HG03097 (cell line): ENCODE measurements at regions not wholly inside any gene's neighbourhood (a gene's known extent, or its start where the extent isn't known, plus 50 kb on each side); places are given as distances from the start of the nearest gene placed in this dataset.
"Not testable (repeated sequence)": the region's sequence is repeated elsewhere in the genome, so short reads cannot be mapped to it uniquely, and the experiment has no call there.

ENCODE experiments used
- ATAC-seq: cut with Tn5 transposase; IDR thresholded peaks from one replicate; pipeline ENCODE4 v1.9.1; 2021; ENCODE audit not compliant: unreplicated experiment, low FRiP score

- no peak for ATAC-seq
Observed at GRCh38 chr2:58428096-58429013, 187.2 kb upstream of the FANCL start.

DNA sequence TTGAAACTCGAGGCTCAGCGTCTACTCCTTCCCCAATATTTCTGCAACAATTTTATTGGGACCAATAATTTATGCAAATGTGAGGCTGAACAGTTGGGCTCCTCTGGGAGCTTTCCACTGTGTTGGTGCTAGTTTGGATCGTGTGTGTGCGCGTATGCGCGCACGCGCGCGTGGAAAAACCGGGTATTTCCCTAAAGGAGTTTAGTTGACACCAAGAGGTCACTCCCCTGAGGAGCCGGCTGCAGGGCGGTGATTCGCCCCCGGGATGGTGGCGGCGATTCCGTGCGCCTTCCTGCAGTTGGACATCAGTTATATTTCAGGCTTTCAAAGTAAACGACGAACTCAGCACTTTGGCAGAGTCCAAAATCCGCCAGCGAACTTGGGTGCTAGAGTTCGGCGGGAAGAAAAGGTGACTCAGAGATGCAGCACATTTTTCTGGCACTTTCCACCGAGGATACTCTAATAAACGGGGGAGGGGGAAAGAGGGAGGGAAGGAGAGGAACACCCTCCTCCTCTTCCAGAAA lies 186.5 kb upstream of the FANCL start:
- no peak for ATAC-seq

DNA sequence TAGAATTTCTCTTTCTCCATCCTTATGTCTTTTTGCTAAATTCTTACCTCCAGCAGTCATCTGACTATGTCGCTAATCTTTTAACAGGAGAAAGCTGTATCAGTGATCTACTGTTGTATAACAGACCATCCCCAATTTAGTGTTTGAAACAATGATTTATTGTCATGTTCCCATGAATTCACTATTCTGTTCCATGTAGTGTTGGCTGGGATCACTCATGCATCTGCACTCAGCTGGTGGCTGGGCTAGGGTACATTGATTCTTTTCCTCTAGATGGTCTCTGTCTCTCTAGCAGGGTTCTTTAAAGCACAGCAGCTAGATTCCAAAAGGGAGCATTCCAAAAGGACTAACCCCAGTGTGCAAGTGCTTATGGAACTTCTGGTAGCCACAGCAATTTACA lies 184.2 kb upstream of the FANCL start:
- no peak for ATAC-seq

DNA sequence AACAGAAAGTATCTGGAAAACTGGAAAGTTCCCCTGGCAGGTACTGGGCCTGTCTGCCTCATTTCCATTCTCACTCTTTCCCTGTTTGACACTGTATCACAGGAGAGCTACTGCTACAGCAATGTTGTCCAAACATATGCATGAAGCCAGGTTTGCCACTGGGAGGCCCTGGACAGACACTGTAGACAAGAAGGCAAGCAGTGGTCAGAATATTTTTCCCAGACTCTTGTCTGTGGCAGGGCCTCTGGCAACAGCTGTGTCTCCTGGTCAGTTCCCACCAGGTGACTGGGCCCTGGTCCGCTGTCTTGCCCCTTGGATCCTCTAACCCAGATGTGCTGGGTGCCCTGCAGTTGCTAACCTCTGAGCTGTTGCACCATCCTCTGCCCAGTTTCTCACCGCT lies 178.9 kb upstream of the FANCL start:
- ATAC-seq, result no peak

DNA sequence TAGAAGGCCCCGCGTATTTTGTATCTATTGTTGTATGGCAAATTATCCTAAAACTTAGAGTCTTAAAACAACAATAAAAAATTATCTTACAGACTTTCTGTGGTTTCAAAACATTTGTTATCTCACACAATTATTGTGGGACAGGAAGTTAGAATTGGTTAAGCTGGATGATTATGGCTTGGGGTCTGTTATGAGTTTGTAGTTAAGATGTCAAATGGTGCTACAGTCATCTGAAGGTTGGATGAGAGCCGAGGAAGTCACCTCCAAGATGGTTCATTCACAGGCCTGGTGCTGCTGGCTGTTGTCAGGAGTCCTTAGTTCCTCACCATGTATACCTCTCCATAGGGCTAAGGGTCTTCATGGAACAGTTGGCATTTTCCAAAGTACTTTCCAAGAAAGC lies 175.6 kb upstream of the FANCL start:
- ATAC-seq, result no peak

- no peak for ATAC-seq
Observed at GRCh38 chr2:58414506-58414905, 173.4 kb upstream of the FANCL start.

DNA sequence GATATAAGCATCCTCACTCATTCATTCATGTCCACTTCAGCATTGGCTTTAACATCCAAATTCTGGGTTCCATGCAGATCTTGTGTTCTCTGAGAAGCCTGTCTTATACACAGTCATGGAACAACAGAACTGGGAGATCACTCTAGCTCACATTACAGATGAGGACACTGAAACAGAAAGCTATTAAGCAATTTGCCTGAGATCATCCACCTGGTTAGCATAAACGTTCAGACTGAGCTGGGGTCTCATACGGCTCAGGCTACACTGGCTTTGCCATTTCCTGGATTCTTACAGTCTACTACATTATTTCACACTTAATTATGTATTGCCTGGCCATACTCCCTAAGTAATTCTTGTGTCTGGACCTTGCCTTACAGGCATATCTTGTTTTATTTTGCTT lies 169.4 kb upstream of the FANCL start:
- ATAC-seq, result no peak

- ATAC-seq, result no peak
Observed at GRCh38 chr2:58407487-58407886, 166.4 kb upstream of the FANCL start.

DNA sequence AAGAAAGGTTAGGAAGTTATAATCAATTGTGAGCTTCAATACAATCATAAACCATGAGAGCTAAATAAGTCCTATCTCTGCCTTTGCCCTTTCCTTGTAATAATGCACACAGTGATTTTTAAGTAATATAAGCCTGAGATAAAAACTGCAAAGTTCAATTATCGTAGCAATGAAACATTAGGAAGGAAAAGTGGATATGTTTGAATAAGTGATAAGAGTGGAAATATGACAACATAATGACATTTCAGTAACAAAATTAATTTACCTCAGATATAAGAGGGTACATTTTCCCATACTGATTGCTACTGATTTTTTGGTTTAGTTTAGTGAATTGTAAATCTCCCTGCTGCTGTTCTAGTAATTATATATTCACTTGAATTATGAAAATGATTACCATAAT lies 164.2 kb upstream of the FANCL start:
- ATAC-seq, result no peak

DNA sequence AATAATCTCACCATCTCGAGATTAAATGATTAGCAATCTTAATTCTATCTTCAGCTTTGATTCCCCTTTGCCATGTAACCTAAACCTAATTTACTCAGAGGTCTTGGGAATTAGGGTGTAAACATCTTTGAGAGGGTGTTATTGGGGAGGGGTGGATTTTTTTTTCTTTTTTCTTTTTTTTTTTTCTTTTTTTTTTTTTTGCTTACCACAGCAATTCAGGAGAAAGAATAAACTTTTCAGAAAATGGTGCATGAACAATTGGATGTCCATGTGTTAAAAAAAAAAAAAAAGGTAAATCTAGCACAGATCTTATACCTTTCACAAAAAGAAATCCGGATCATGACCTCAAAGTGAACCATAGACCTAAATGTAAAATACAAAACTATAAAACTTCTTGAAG lies 160.8 kb upstream of the FANCL start:
- no peak for ATAC-seq

DNA sequence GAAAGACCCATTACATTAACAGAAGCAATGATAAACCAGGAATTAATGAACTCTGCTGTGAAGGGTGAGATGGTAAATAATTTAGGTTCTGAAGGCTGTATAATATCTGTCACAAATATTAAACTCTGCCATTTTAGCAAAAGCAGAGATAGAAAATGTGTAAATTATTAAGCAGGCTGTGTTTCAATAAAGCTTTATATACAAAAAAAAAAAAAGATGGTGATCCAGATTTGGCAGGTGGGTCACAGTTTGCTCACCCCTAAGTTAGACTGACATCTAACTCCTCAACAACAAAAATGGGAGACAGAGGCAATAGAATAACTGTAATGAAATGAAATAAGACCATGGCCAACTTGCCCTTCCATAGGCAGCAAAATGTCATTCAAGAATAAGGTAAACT lies 157.3 kb upstream of the FANCL start:
- ATAC-seq, result no peak

GRCh38 chr2:58387701-58388100 lies 146.6 kb upstream of the FANCL start:
- no peak for ATAC-seq

- not testable (repeated sequence) for ATAC-seq
Observed at GRCh38 chr2:58386904-58387303, 145.8 kb upstream of the FANCL start.

- no peak for ATAC-seq
Observed at GRCh38 chr2:58378152-58378551, 137.0 kb upstream of the FANCL start.

- ATAC-seq, result no peak
Observed at GRCh38 chr2:58377181-58377580, 136.1 kb upstream of the FANCL start.

- ATAC-seq, result no peak
Observed at GRCh38 chr2:58376592-58376991, 135.5 kb upstream of the FANCL start.

DNA sequence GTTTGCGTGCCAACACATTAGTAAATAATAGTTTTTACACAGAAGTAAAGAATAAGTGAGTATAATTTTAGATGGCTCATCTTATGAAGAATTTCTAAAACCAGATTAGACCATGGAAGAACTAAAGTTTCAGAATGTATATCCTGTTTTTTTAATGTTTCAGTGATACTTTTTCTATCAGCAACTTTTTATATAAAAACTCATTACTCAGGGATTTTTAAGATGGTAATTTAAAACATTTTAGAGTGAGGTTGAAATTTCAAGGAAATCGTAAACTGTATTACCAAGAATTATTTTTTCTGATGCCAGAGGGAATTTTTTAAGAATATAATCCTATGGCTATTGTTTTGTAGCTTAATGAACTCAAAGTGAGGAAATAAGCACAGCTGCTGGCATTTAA lies 128.5 kb upstream of the FANCL start:
- no peak for ATAC-seq

DNA sequence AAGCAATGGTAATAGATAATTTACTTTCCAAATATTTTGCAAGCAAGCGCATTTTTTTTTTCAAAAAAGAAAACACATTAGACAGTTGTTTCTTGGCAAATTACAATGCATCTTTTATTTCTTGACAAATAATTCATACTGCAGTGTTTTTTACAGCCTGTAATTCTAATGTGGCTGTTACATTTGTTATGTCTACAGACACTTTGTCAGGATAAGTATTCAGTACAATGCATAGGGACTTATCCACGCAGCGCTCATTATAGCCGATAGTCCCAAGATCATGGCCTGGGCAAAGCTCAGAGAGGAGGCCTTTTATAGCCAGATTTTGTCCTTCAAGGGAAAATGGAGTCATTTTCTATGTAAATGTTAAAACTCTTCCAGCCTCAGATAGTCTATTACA lies 123.0 kb upstream of the FANCL start:
- no peak for ATAC-seq

- no peak for ATAC-seq
Observed at GRCh38 chr2:58358026-58358425, 116.9 kb upstream of the FANCL start.

- ATAC-seq, result no peak
Observed at GRCh38 chr2:58357521-58357920, 116.4 kb upstream of the FANCL start.

DNA sequence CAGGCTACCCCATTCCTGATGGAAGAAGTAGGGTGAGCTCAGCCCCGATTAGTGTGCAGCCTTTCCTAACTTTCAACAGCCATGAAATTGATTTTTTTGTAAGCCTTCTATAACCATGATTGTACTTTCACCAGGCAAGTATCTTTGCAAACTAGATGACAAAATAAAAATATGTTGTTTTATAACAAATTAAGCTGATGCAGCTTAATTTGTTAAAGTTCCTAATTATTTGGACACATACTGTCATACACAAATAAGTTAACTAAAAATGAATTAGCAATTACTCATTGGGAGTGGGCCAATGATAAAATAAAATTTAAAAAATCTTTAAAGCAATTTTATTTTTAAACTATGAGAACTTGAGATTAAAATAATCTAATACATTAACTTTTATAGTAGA lies 113.1 kb upstream of the FANCL start:
- no peak for ATAC-seq

GRCh38 chr2:58350484-58350883 lies 109.4 kb upstream of the FANCL start:
- ATAC-seq, result peak; percentile 83
